GM19023 (cell line): ENCODE measurements at regions not wholly inside any gene's neighbourhood (a gene's known extent, or its start where the extent isn't known, plus 50 kb on each side); places are given as distances from the start of the nearest gene placed in this dataset.
"Not testable (repeated sequence)": the region's sequence is repeated elsewhere in the genome, so short reads cannot be mapped to it uniquely, and the experiment has no call there.

Experiments used
- ATAC-seq: cut with Tn5 transposase; IDR thresholded peaks from one replicate; pipeline ENCODE4 v1.9.1; 2021; ENCODE audit warnings: mild to moderate bottlenecking, moderate library complexity; ENCODE audit not compliant: unreplicated experiment

DNA sequence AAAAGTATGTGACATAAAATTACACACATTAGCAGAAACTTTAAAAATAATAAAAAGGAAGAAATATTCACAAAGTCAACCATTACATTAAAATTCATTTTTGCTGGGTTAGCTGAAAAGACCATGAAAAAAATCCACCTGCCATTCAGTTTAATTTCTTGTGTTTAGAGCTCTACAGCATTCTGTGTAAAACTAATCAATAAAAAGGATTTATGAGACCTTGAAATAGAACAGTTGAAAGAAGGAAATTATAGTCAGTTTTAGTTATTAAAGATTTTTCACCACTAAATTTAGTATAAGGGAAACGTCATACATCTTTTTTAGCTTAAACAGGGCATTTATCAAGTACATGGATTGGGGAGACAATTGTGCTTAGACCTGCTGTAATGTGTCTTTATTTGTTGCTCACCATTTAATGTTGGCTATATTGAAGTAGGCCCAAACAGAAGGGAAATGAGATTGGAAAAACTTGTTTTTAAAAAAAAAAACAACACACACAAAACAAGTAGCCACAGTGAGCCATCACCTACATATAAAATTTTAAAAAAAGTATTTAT lies 438.7 kb upstream of the POU3F2 start:
- no peak for ATAC-seq

DNA sequence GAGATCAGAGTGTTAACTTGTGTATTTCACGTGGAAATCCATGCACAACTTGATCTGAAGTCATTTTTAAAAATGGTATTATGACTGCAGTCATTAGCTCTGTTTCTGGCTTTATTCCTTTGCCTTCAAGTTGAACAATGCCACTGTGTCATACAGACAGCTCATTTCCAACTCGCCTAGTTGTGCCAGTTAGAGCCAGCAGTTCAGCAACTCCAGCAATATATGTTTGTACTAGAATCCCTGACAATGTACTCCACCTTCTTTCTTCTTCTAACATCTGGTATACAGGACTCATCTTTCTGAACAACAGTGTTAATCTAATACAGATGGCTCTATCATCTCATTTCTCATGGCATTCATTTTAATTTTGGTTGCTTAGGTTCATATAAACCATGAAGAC lies 418.3 kb upstream of the POU3F2 start:
- no peak for ATAC-seq

DNA sequence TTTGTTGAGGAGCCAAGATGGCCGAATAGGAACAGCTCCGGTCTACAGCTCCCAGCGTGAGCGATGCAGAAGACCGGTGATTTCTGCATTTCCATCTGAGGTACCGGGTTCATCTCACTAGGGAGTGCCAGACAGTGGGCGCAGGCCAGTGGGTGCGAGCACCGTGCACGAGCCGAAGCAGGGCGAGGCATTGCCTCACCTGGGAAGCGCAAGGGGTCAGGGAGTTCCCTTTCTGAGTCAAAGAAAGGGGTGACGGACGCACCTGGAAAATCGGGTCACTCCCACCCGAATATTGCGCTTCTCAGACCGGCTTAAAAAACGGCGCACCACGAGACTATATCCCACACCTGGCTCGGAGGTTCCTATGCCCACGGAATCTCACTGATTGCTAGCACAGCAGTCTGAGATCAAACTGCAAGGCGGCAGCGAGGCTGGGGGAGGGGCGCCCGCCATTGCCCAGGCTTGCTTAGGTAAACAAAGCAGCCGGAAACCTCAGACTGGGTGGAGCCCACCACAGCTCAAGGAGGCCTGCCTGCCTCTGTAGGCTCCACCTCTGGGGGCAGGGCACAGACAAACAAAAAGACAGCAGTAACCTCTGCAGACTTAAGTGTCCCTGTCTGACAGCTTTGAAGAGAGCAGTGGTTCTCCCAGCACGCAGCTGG lies 417.7 kb upstream of the POU3F2 start:
- not testable (repeated sequence) for ATAC-seq

DNA sequence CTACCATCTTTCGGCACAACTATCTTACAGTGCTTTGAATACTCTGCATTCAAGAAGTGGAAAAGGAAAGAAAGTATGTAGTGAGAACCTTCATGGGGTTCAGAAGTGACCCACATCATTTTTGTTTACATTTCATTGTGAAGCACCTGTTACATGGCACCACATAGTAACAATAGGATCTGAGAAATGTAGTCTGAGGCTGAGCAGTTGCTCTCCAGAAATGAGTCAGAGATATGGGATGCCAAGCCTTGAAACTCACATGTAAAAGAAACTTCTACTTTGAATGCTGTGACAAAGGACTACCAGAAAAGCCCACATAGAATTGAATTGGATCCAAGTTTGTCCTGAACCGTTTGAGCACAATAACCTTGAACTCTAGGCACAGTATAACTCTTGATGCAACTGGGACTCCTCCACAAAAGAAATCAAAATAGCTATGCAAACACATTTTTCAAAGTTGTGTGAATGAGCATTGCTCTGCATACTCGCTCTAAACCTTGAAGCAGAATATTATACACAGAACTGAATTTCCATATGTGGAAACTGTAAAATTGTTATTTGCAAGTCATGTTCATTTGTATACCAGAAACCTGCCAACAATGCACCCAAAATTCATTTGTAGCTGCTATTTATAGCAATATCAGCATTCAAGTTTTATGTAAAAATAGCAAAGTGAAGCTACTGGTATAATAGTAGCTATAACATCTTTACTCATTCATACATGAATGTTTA lies 400.9 kb upstream of the POU3F2 start:
- no peak for ATAC-seq

DNA sequence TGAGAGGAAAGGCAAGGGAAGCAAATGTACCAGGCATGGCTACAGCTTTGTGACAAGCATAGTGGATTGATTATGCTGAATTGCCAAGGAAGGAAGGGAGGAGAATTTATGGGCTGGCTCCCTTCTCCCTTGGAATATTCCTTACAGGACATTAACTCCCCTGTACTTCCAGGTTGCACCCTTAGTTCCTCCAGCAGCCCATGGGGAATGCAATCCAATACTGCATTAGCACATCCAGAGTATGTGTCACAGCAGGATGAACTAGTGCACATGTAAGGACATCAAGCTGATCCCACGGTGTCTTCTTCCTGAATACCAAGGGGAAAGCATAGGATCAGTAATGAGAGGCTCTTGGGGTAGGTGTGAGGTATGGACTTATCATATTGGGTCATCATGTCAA lies 390.7 kb upstream of the POU3F2 start:
- ATAC-seq, result no peak

DNA sequence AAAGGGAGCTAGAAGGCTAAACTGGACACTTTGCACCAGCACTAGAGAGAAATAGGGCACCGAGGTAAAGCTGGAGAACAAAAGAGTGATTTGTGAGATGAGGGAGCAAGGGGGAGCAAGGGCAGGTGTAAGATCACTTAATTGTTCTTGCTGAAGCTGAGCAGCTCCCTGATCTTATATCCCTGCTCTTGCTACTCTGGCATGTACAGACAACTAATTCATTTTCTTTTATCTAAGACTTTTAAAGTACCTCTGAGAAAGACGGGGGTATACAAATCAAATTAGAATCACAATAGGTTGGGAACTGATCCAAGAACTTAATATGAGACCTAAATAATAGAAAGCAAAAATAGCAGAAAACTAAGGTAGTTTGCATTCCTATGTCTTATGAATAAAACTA lies 381.7 kb upstream of the POU3F2 start:
- no peak for ATAC-seq

DNA sequence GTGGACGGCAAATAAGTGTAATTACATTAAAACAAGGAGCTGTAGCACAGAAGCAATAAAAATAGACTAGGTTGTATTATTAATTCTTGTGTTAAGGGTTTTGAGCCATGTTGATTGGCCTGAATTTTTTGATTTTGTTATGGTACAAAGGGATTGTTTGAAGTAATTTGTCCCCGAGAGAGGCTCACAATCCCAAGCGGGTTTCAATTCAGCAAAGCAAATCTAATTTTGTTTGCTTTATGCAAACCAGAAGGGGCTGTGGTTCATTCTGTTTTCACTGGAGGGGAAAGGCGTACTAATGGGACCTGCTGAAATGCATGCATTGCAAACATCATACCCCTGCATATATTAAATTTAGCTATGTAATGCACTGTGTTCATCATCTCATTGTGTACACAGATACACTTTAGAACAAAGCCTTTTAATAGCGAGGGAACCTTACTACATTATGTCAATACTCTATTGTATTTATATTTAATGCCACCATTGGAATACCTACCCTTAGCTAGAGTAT lies 379.5 kb upstream of the POU3F2 start:
- ATAC-seq, result no peak

DNA sequence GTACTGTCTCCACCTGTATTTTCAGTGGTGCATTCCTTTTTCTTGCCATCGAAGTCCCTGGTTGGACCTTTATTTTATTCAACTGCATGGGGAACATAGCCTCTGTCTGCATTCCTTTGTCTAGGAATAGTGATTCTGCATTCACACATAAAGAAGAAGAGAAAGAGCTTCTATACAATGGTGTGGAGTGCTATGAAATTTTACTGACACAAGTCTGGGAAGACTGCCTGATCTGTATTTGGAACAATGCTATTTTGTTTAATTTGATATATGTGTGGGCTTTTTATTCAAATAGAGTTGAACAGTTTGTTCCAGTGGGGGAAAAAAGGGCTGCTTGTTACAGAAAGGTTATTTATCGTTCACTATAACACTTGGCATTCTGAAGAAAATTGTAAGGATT lies 375.7 kb upstream of the POU3F2 start:
- no peak for ATAC-seq

DNA sequence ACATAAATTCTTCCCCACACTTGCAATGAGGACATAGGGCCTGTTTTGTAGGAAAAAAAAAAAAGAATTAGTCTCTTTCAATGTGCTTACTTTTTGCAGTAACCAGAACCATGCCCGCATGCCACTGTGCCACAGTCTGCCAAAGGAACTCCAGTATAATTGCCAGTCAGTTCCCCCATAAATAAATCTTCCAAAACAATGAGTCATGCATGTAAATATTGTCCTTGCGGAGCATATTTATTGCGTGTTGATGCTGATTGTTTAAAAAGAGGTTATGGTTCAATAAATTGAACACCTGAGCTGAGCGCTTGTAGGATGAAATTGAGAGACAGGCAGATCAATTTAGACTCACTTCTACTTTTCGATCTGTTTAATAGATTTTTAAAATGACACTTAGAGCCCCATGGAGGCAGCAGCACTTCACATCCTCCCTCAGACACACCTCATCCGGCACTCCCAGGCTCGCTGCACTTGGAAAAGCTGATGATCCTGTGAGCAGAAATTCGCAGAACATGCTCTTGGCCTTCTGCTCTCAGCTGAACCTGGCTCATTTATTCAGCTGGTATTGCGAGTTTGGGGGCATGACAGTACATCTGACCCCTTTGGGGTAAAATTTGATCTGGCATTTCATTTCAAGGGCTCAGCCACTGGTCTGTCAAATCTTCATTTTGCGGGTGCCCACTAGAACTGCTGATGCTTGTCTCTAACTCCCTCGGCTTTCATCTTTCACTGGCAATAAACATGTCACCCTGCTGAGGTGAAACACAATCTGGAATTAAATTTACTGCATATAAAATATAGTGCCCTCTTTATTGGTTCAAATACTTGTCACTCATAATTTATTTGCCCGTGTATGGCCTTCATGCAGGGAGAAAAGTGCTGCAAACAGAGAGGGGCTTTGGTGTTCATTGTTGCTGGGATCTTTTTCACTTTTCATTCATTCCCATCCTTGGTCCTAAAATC lies 371.1 kb upstream of the POU3F2 start:
- no peak for ATAC-seq

DNA sequence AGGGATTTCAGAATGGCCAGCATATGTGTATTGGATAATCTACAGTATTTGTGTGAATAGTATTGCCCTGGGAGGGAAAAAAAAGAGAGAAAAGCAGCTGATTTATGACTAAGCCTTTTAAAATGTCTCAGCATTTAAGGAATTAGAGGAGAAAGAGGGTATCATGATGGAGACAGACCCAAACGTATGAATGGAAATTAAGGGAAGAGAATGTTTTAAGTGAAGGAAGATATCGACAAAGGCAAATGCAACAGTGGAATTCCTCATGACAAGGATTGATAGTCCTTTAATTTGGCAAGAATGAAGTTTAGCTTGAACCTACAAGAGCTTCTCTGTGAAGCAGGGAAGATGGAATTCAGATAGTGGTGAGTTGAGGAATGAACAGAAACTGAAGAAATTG lies 367.3 kb upstream of the POU3F2 start:
- ATAC-seq, result no peak

DNA sequence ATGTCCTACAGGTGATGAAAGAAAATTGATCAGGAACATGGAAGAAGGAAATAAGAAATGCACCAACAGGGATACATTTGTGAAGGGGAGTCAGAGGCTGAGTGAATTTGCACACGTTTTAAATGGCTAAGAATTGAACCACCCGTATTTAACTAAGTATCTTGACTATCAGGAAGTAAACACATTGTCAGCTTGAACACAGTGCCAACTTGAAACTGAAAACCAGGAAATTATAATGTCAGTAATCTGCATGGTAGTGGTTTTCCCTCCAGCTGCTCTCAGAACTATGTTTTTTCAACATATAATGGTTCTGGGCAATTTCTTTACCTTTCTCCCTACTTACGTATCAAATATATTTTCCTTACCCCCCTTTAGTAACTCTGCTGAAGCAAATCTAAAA lies 366.5 kb upstream of the POU3F2 start:
- no peak for ATAC-seq

DNA sequence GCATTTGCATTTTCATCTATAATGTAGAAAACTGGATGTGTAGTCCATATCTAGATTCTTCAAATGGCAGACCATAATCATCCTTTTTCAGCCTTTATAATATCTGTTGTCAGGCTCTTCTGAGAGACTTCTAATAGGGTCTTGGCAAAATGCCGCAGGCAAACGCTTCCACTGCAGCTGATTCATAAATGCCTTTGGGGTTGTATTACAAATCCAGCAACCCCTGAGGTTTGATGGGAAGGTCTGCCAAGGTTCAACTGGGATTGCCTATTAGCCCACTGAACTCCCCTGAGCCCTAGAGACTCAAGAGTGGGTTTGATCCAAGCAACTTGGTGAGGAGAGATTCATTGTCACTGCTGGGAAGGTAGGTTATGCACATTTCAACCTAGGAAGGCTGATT lies 365.2 kb upstream of the POU3F2 start:
- ATAC-seq, result no peak

DNA sequence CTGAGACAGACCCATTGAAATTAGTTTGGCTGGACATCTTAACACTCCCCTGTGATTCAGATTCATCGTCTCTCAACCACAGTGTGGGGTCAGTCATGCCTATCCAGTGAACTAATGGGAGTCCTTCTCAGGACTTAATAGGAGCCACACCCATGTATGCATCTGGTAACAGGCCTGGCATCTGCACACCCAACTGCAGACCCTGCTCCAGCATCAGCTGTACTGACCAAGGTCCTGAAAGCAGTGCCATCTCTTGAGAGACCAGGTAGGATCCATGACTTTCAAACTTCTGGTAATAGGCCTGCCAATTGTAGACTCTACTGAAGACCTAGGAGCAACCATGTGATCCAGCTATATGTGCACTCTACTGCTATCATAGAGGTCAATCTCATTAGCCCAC lies 363.6 kb upstream of the POU3F2 start:
- no peak for ATAC-seq

DNA sequence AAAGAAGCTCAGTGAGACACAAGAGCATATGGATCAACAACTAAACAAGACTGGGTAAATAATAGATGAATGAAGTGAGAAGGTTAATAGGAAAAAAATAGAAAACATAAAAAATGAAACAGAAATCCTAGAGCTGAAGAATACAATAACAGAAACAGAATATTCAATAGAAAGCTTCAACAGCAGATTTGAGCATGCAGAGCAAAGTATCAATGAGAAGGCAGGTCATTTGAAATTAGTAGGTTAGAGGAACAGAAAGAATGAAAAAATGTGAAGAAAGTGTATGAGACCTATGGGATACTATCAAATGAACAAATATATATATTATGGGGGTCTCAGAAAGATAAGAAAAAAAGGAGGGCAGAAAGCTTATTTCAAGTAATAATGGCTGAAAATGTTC lies 362.9 kb upstream of the POU3F2 start:
- ATAC-seq, result no peak

DNA sequence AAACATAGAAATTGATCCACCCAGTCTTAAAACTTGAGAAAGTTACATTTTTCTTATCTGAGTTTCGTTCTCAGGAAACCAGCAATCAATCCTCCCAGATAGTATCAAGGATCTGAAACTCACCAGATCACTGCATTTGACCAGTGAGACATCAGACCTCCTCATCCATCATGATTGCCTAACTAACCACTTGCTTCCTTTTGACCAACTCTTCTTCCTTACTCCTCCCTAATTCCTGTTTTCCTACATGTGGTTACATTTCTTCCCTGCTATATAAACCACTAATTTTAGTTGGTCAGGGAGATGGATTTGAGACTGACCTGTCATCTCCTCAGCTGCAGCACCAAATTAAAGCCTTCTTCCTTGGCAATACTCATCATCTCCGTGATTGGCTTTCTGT lies 357.1 kb upstream of the POU3F2 start:
- ATAC-seq, result no peak

DNA sequence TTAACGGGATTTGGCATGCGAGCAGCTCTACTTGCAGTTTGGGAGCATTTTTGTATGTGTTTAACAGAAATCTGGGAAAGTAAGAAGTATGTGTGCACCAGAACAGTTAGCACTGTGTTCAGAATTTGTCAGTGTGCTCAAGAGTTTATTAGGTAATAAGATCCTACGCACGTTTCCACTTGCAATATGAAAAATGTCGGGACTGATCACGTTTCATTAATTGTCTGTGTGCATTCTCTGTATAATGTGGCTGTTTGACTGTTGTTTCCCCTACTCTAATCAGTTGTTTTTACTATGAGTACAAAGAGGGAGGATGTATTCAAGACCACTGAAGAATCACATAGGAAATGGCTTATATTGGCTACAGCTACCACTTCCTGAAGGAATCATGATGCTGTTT lies 349.7 kb upstream of the POU3F2 start:
- no peak for ATAC-seq

DNA sequence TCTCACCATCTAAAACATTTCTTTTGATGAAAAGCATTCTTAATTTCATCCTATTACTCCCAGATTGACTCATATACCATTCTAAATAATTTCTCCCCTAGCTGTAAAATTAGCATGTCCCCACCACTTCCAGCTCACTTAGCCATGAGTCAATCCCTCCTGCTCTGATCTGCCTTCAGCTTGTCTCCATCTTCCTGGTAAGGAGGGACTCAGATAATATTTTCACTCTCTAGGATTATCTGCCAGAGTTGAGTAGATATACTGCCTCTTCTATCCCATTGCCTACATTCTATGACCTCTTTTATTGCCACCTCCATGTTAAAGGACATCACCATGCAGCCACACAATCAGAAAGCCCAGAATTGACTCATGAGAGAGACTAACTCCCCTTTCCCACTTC lies 348.8 kb upstream of the POU3F2 start:
- no peak for ATAC-seq

DNA sequence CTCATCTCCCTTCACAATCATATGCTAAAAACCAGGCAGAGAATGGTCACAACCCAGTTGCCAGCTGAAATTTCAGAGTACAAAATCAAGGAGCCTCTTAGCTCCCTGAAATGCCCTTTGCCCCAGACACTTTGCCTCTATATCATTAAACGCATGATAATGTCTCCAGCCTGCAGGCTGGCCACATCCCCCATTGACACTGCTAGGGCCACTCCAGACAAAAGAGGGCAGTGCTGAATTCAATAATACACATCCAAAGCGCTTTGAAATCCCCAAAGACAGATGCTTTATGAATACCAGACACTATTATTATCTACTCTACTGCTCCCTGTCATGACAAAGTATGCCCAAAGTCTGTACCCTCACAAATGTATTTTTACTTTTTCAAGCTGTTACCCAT lies 348.3 kb upstream of the POU3F2 start:
- no peak for ATAC-seq

DNA sequence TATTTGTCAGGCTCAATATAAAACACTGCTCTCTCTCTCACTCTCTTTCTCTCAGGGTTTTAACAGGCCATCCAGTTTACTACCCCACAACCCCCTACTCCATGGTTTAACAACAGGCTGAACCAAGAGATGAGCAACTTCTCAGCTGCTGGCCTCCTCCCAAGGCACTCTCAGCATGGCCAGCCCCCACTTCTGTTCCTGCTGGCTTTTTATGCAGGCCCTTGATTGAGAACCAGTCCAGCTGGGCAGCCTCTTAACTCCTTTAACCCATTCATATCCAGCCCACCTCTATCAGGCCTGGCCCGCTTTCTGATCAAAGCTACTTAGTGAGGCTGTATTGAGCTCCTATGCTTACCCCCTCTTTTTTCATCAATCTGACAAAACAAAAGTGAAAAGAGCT lies 346.8 kb upstream of the POU3F2 start:
- ATAC-seq, result no peak

DNA sequence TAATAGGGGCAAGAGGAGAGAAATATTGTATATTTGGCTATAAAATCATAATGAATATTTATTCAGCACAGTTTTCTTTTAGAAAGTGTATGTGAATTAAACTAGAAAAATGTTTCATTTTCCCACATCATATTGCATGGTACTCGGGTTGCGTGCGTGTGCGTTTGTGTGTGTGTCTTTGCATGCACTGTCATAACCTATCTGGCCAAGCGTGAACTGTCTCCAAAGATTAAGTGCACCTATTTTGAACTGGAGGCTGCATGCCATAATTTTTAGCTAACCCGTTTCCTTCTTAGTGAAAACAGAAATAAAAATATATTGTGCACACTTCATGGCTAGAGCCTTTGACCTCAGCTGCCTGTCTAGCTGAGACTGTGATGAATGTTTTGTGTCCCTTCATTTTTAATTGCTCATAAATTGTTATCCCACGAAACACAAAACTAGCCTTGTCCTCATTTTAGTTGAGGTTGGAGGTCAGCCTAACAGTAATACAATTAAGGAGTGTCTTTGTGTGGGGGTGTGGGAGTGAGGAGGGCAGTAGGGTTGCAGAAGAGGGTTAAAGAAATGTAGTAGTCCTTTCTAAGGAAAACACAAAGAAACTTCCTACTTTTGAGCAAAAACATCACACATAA lies 336.1 kb upstream of the POU3F2 start:
- ATAC-seq, result no peak

DNA sequence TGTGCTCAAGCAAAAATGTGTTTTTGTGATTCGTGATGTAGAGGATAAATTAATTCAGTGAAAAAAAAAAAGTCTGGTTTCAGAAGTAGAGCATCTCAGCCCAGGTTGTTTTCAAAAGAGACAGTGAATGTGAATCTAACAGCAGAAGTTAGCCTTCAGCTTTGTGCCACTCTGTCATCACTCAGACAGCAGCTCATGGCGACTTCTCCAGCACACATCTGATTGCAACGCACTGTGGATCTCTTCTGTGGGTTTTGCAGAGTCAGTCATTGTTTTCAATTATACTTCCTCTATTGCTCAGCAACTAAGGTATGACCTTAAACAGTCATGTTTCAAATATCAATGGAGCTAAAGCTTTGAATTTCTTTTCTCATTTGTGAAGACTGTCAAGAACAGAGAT lies 335.5 kb upstream of the POU3F2 start:
- no peak for ATAC-seq
